ENCODE measurements at regions not wholly inside any gene's neighbourhood (a gene's known extent, or its start where the extent isn't known, plus 50 kb on each side); places are given as distances from the start of the nearest gene placed in this dataset.

- Histone ChIP-seq H3K9me2 (ENCODE audit: insufficient read depth) (no peaks in the 10 kb centered on the region), H2AFZ (no peak overlapping the region), H3F3A (ENCODE audit: insufficient read depth, low read depth) (no peaks in the 10 kb centered on the region), H3K9me3 (ENCODE audit: insufficient read depth, low read depth) (no peaks in the 10 kb centered on the region; the same call in 1 of the 2 replicates), H4K20me1 (ENCODE audit: insufficient read depth) (no peaks in the 10 kb centered on the region), H3K27me3 (ENCODE audit: insufficient read depth, low read depth) (no peaks in the 10 kb centered on the region), H3K4me2 (no peak overlapping the region), H3K79me2 (ENCODE audit: low read depth) (no peaks in the 10 kb centered on the region), H3K36me3 (ENCODE audit: low read depth) (no peaks in the 10 kb centered on the region), H3K4me3 (no peak overlapping the region), H3K27ac (no peak overlapping the region), H3K4me1 (replicated peaks; ENCODE audit: insufficient read depth) (peaks cover 4% of the 10 kb centered on the region; the same call in 1 of the 2 replicates)
- intact Hi-C loops (cut with micrococcal nuclease; ENCODE audit: unreplicated experiment), result no loop called here
- POLR2A ChIA-PET (ENCODE audit: unreplicated experiment), result no interaction called here
- CTCF ChIA-PET, result no interaction called here
- BruUV-seq (replicated peaks), result no TSS peak
- no peak for TF ChIP-seq CTCF (conservative IDR thresholded peaks at IDR 0.05)
- TF ChIP-seq EZH2 (IDR thresholded peaks at IDR 0.05; ENCODE audit: low read depth), result no peak
- no peak for DNase-seq
These were observed 183.2 kb upstream of the FRMD6 start for GRCh38 chr14:51468523-51468922.

- intact Hi-C loops (cut with micrococcal nuclease; ENCODE audit: unreplicated experiment), result no loop called here
- Histone ChIP-seq H4K20me1 (ENCODE audit: insufficient read depth) (no peaks in the 10 kb centered on the region), H3K27me3 (ENCODE audit: insufficient read depth, low read depth) (no peaks in the 10 kb centered on the region), H3K4me3 (no peak overlapping the region), H3K36me3 (ENCODE audit: low read depth) (no peaks in the 10 kb centered on the region), H3K4me2 (no peak overlapping the region), H3K79me2 (ENCODE audit: low read depth) (no peaks in the 10 kb centered on the region), H3F3A (ENCODE audit: insufficient read depth, low read depth) (no peaks in the 10 kb centered on the region), H3K9me2 (ENCODE audit: insufficient read depth) (no peaks in the 10 kb centered on the region), H3K4me1 (replicated peaks; ENCODE audit: insufficient read depth) (peaks cover 6% of the 10 kb centered on the region; the same call in 1 of the 2 replicates), H2AFZ (no peak overlapping the region), H3K27ac (no peak overlapping the region), H3K9me3 (ENCODE audit: insufficient read depth, low read depth) (no peaks in the 10 kb centered on the region)
- no TSS peak for BruUV-seq (replicated peaks)
- no peak for DNase-seq
- ChIA-PET CTCF (no interaction called here), POLR2A (ENCODE audit: unreplicated experiment) (no interaction called here)
- no peak for TF ChIP-seq EZH2 (IDR thresholded peaks at IDR 0.05; ENCODE audit: low read depth)
- no peak for TF ChIP-seq CTCF (conservative IDR thresholded peaks at IDR 0.05)
These were observed 178.8 kb upstream of the FRMD6 start for GRCh38 chr14:51472881-51473280.

- CTCF ChIA-PET, result no interaction called here
These were observed 178.4 kb upstream of the FRMD6 start for GRCh38 chr14:51473351-51473750.

More at GRCh38 chr14:51473351-51473750, 178.4 kb upstream of the FRMD6 start:
- H4K20me1 ChIP-seq (ENCODE audit: insufficient read depth), result no peaks in the 10 kb centered on the region
- no peaks in the 10 kb centered on the region for H3K9me2 ChIP-seq (ENCODE audit: insufficient read depth)
- no peaks in the 10 kb centered on the region for H3K36me3 ChIP-seq (ENCODE audit: low read depth)
- H3K4me3 ChIP-seq, result no peak overlapping the region
- H3K79me2 ChIP-seq (ENCODE audit: low read depth), result no peaks in the 10 kb centered on the region
- no peak for DNase-seq
- peaks cover 6% of the 10 kb centered on the region; the same call in 1 of the 2 replicates for H3K4me1 ChIP-seq (replicated peaks; ENCODE audit: insufficient read depth)
- no peak overlapping the region for H3K4me2 ChIP-seq
- BruUV-seq (replicated peaks), result no TSS peak
- no peaks in the 10 kb centered on the region for H3F3A ChIP-seq (ENCODE audit: insufficient read depth, low read depth)
- H3K9me3 ChIP-seq (ENCODE audit: insufficient read depth, low read depth), result no peaks in the 10 kb centered on the region
- TF ChIP-seq CTCF (conservative IDR thresholded peaks at IDR 0.05), result no peak
- TF ChIP-seq EZH2 (IDR thresholded peaks at IDR 0.05; ENCODE audit: low read depth), result no peak
- no peak overlapping the region for H3K27ac ChIP-seq
- no peak overlapping the region for H2AFZ ChIP-seq
- no peaks in the 10 kb centered on the region for H3K27me3 ChIP-seq (ENCODE audit: insufficient read depth, low read depth)
- intact Hi-C loops (cut with micrococcal nuclease; ENCODE audit: unreplicated experiment), result no loop called here
- POLR2A ChIA-PET (ENCODE audit: unreplicated experiment), result no interaction called here

Data from PC-9 (cell line).